ENCODE measurements at regions not wholly inside any gene's neighbourhood (a gene's known extent, or its start where the extent isn't known, plus 50 kb on each side); places are given as distances from the start of the nearest gene placed in this dataset.

GRCh38 chr18:39486268-39486667 lies 1920.7 kb upstream of the CELF4 start:
- H3K9ac ChIP-seq (ENCODE audit: control insufficient read depth, insufficient read depth, low read length): no peak overlapping the region
- no peaks in the 10 kb centered on the region for H3K36me3 ChIP-seq (ENCODE audit: control insufficient read depth in 2 of 2, insufficient read depth in 2 of 2, low read length in 1 of 2)
- intact Hi-C loops (cut with micrococcal nuclease; ENCODE audit: unreplicated experiment) (no loop called here), in situ Hi-C loops (cut with MboI) (no loop called here)
- no TSS peak for BruUV-seq (replicated peaks)
- no peak for ATAC-seq
- no peak for TF ChIP-seq RELA (IDR thresholded peaks at IDR 0.05; ENCODE audit: borderline replicate concordance, partially characterized antibody)
- TF ChIP-seq, protein P1, sequence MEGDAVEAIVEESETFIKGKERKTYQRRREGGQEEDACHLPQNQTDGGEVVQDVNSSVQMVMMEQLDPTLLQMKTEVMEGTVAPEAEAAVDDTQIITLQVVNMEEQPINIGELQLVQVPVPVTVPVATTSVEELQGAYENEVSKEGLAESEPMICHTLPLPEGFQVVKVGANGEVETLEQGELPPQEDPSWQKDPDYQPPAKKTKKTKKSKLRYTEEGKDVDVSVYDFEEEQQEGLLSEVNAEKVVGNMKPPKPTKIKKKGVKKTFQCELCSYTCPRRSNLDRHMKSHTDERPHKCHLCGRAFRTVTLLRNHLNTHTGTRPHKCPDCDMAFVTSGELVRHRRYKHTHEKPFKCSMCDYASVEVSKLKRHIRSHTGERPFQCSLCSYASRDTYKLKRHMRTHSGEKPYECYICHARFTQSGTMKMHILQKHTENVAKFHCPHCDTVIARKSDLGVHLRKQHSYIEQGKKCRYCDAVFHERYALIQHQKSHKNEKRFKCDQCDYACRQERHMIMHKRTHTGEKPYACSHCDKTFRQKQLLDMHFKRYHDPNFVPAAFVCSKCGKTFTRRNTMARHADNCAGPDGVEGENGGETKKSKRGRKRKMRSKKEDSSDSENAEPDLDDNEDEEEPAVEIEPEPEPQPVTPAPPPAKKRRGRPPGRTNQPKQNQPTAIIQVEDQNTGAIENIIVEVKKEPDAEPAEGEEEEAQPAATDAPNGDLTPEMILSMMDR (IDR thresholded peaks at IDR 0.05 in 2 of 3, conservative IDR thresholded peaks at IDR 0.05 in 1 of 3; ENCODE audit: control insufficient read depth in 2 of 3, extremely low read depth in 1 of 3, insufficient read depth in 1 of 3, low read depth in 3 of 3, low read length in 3 of 3): no peak
- TF ChIP-seq, protein P2, sequence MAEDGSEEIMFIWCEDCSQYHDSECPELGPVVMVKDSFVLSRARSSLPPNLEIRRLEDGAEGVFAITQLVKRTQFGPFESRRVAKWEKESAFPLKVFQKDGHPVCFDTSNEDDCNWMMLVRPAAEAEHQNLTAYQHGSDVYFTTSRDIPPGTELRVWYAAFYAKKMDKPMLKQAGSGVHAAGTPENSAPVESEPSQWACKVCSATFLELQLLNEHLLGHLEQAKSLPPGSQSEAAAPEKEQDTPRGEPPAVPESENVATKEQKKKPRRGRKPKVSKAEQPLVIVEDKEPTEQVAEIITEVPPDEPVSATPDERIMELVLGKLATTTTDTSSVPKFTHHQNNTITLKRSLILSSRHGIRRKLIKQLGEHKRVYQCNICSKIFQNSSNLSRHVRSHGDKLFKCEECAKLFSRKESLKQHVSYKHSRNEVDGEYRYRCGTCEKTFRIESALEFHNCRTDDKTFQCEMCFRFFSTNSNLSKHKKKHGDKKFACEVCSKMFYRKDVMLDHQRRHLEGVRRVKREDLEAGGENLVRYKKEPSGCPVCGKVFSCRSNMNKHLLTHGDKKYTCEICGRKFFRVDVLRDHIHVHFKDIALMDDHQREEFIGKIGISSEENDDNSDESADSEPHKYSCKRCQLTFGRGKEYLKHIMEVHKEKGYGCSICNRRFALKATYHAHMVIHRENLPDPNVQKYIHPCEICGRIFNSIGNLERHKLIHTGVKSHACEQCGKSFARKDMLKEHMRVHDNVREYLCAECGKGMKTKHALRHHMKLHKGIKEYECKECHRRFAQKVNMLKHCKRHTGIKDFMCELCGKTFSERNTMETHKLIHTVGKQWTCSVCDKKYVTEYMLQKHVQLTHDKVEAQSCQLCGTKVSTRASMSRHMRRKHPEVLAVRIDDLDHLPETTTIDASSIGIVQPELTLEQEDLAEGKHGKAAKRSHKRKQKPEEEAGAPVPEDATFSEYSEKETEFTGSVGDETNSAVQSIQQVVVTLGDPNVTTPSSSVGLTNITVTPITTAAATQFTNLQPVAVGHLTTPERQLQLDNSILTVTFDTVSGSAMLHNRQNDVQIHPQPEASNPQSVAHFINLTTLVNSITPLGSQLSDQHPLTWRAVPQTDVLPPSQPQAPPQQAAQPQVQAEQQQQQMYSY (CRISPR knock-in tag; IDR thresholded peaks at IDR 0.05): no peak
- no peak for TF ChIP-seq CBX5 (IDR thresholded peaks at IDR 0.05; ENCODE audit: low read depth)
- no peak for TF ChIP-seq MTA3 (IDR thresholded peaks at IDR 0.05; ENCODE audit: borderline replicate concordance, low read length)
- TF ChIP-seq POLR2AphosphoS2 (IDR thresholded peaks at IDR 0.05; ENCODE audit: low read depth, low read length): no peak
- TF ChIP-seq ATF3 (IDR thresholded peaks at IDR 0.05; ENCODE audit: borderline replicate concordance, extremely low read depth, low read depth, low read length): no peak
- TF ChIP-seq, protein P3, sequence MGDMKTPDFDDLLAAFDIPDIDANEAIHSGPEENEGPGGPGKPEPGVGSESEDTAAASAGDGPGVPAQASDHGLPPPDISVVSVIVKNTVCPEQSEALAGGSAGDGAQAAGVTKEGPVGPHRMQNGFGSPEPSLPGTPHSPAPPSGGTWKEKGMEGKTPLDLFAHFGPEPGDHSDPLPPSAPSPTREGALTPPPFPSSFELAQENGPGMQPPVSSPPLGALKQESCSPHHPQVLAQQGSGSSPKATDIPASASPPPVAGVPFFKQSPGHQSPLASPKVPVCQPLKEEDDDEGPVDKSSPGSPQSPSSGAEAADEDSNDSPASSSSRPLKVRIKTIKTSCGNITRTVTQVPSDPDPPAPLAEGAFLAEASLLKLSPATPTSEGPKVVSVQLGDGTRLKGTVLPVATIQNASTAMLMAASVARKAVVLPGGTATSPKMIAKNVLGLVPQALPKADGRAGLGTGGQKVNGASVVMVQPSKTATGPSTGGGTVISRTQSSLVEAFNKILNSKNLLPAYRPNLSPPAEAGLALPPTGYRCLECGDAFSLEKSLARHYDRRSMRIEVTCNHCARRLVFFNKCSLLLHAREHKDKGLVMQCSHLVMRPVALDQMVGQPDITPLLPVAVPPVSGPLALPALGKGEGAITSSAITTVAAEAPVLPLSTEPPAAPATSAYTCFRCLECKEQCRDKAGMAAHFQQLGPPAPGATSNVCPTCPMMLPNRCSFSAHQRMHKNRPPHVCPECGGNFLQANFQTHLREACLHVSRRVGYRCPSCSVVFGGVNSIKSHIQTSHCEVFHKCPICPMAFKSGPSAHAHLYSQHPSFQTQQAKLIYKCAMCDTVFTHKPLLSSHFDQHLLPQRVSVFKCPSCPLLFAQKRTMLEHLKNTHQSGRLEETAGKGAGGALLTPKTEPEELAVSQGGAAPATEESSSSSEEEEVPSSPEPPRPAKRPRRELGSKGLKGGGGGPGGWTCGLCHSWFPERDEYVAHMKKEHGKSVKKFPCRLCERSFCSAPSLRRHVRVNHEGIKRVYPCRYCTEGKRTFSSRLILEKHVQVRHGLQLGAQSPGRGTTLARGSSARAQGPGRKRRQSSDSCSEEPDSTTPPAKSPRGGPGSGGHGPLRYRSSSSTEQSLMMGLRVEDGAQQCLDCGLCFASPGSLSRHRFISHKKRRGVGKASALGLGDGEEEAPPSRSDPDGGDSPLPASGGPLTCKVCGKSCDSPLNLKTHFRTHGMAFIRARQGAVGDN (IDR thresholded peaks at IDR 0.05): no peak
- TF ChIP-seq GATAD2B (conservative IDR thresholded peaks at IDR 0.05; ENCODE audit: low read depth): no peak
- TF ChIP-seq MEF2A (IDR thresholded peaks at IDR 0.05; ENCODE audit: insufficient read depth, low read depth, low read length): no peak
- TF ChIP-seq BRCA1 (IDR thresholded peaks at IDR 0.05; ENCODE audit: low read depth, low read length): no peak
- no peak for TF ChIP-seq YY1 (IDR thresholded peaks at IDR 0.05; ENCODE audit: low read depth, low read length)
- TF ChIP-seq ASH2L (IDR thresholded peaks at IDR 0.05; ENCODE audit: borderline replicate concordance, low read depth): no peak
- H3K4me3 ChIP-seq: no peak overlapping the region
- no peaks in the 10 kb centered on the region for H3K27me3 ChIP-seq (replicated peaks in 1 of 2; ENCODE audit: control insufficient read depth in 2 of 2, insufficient read depth in 2 of 2, low read length in 1 of 2)
- RAD21 ChIA-PET (ENCODE audit: unreplicated experiment): no interaction called here
- no peaks in the 10 kb centered on the region for H3K4me1 ChIP-seq (ENCODE audit: control insufficient read depth, insufficient read depth, low read length)
- 21% methylated on average over 3 of the region's 3 CpGs for WGBS (ENCODE audit: insufficient coverage, insufficient replicate concordance, low lambda C conversion rate, missing lambda C conversion rate)
- FAIRE-seq: no peak
- H3K79me2 ChIP-seq (ENCODE audit: control insufficient read depth, insufficient read depth, low read length): no peaks in the 10 kb centered on the region
- DNase-seq (ENCODE audit: low read depth, low spot score): no peak
- no peak overlapping the region for H2AFZ ChIP-seq (ENCODE audit: control insufficient read depth, low read depth, low read length)
- no peaks in the 10 kb centered on the region for H3K9me3 ChIP-seq (replicated peaks; ENCODE audit: control insufficient read depth, insufficient read depth, low read length)
- no peak overlapping the region for H3K27ac ChIP-seq (ENCODE audit: control insufficient read depth, insufficient read depth)
- CTCF ChIA-PET: no interaction called here
- no peak overlapping the region for H3K4me2 ChIP-seq (ENCODE audit: control insufficient read depth, insufficient read depth)
- POLR2A ChIA-PET: no interaction called here
- SMC1A ChIA-PET (ENCODE audit: uncharacterized antibody, unreplicated experiment): no interaction called here
- no peaks in the 10 kb centered on the region for H4K20me1 ChIP-seq (ENCODE audit: control insufficient read depth, insufficient read depth)

Data from GM12878 (cell line).